Cerebellar nuclear complex (tissue), 1 donor: ENCODE measurements at regions not wholly inside any gene's neighbourhood (a gene's known extent, or its start where the extent isn't known, plus 50 kb on each side); places are given as distances from the start of the nearest gene placed in this dataset.
A peak's percentile ranks its signal among the peaks of the same experiment; 100 is the strongest.

ENCODE experiments used
- DNase-seq, 2 experiments: peaks; one replicate each; lab custom pipeline; 2025; lab: John Stamatoyannopoulos, UW

DNA sequence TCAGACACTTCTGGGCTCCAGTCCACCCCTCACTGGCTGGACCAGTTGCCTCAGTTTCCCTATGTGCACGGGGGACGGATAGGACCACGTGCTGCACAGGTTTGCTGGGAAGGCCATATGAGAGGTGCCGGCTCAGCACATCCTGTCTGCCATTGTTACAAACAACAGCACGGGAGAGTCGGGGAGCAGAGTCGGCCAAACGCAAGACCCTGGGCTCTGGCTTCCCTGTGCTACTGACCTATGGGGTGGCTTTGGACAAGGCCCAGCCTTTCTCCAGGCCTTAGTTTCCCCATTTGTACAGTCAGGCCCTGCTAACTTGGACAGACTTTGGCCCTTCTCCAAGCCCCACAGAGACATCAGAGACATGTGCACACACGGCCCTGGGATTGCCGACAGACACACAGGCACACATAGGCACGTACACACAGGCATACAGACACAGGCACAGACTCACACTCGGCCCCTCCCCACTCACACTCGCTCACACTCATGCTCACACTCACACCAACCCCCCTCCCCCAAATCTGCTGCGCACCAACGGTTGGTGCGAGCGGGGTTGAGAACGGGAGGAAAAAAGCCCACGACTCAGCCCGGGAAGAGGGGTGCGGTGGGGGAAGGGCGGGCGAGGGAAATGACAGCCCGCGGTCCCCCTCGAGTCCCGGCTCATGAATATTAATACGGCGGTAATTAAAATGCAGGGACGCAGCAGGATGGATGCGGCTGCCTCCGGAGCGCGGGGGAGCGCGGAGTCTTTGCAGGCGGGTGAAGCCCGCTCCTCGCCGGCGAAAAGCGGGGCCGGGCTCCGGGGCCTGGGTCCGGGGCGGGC lies 133.0 kb downstream of the C9orf50 start:
- no peak for DNase-seq

DNA sequence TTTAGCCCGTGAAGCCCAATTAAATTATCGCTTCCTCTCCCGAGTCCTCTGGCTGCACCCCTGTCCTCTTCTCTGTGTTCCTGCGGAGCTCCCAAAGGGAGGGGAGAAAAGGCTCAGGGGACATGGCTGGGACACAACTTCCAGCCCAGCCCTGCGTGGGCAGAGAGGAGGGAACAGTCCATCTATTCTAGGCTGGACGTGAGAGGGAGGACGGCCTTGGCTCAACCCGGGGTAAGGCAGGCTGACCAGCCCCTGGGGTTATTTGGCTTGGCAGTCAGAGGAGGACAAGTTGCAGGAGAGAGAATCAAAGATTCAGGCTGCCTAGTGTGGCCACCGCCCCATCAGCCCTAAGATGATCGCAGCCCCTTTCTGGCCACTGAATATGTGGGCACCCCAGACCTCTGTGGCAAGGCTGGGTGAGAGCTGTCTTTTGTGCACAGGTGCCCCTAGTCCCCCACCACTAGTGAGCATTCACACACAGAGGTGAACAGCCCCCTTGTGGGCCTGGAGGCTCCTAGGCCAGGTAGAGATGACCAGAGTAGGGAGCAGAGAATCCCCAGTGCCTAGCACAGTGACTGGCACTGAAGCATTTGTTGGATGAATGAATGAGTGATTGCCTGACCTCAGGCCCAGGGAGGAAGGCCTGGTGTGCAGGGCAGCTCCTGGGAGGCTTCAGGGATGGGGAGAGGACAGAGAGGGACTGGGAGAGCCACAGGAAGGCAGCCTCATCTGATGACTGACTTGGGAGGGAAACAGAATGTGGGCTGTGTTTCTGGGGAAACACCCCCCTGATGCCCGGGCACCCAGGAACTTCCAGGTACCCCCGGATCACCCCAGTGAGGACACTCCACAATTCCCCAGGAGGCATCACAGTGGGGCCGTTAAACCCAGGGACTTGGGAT lies 133.9 kb downstream of the C9orf50 start:
- DNase-seq, result no peak

- no peak for DNase-seq
Measured at GRCh38 chr9:129485145-129485774, 135.6 kb downstream of the C9orf50 start.

DNA sequence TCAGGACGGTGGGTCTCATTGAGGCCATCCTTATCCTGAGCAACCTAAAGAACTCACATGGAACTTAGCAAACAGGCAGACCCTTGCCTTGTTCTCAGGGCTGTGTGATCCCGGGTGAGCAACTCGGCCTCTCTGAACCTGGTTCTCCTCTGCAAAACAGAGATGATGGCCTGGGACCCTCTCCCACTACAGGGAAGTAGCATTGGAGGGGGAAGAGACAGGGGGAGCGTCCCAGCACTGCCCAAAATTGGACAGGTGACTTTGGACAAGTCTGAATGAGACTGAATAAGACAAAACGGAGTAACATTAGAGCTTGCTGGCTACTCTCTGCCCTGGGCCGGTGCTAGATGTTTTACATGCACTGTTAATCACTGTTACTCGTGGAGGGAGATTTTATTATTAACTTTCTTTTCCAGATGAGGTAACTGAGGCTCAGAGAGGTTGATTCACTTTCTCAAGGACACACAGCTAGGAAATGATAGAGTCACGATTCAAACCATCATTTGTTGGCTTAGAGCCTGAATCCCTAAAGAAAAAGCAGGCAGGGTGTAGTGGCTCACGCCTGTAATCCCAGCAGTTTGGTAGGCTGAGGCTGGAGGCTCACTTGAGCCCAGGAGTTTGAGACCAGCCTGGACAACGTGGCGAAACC lies 136.4 kb downstream of the C9orf50 start:
- no peak for DNase-seq

GRCh38 chr9:129483415-129484351 lies 137.2 kb downstream of the C9orf50 start:
- DNase-seq, result peak in 1 of 2 experiments; percentile 64

DNA sequence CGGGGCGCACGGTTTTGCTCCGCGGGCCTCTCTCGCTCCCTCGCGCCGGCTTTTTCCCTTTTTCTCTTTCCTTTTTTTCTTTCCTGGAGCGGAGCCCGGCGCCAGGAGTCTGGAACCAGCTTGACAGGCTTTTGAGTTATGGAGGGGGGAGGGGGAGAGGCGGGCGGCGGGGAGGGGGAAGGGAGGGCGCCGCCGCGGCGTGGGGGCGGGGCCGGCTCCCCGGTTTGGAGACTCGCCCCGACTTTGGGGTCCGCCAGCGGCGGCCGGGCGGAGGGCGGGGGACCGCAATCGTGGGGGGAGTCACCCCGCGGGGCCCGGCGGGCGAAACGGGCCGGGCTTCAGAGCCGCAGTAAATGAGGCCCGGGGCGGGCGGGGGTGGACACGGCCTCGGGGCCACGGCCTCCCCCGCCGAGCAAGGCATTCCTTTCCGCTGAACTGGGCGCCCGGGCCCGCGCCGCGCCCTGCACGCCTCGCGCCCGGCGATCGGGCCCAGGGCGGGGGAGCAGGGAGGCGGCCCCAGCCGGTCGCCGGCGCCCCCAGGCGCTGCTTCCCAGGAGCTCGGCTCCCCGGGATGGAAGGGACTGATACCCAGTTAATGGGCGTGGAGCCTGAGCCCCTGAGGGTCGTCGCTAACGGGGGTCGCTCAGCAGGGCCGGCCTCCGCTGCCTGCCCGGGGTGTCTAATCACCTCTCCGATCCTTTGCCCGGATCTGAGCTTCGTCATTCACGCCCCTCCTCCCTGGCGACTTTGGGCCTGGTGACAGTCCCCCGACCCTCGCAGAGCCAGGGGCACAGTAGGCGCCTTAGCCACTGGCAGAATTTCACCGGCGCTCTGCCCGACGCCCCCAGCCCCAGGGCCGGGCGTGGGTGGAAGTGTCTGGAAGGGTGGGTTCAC lies 138.1 kb downstream of the C9orf50 start:
- no peak for DNase-seq

- no peak for DNase-seq
Measured at GRCh38 chr9:129481810-129482511, 138.9 kb downstream of the C9orf50 start.

GRCh38 chr9:129481424-129481809 lies 139.5 kb downstream of the C9orf50 start:
- no peak for DNase-seq

- no peak for DNase-seq
Measured at GRCh38 chr9:129480745-129481144, 140.2 kb downstream of the C9orf50 start.

DNA sequence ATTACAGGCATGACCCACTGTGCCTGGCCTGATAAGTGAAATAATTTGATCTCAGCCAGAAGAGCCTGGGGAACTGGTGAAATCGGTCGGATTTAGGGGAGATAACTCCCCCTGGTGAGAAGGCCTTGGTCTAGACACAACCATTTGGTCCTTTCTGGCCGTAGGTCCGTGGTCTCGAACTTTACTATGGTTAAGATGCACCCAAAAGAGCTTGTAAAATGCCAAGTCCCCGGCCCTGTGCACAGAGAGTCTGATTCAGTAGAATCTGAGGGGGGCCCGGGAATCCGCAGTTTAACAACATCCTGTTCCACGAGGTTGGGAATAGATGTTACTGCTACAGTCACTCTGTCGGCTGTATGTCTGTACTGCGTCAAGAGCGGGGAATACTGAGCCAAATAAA lies 140.7 kb downstream of the C9orf50 start:
- no peak for DNase-seq

- DNase-seq, result no peak
Measured at GRCh38 chr9:129479631-129480011, 141.3 kb downstream of the C9orf50 start.

- no peak for DNase-seq
Measured at GRCh38 chr9:129478961-129479630, 141.8 kb downstream of the C9orf50 start.

- no peak for DNase-seq
Measured at GRCh38 chr9:129478461-129478860, 142.4 kb downstream of the C9orf50 start.

- DNase-seq, result no peak
Measured at GRCh38 chr9:129476821-129477611, 143.9 kb downstream of the C9orf50 start.

GRCh38 chr9:129474740-129475404 lies 146.0 kb downstream of the C9orf50 start:
- DNase-seq, result no peak

- no peak for DNase-seq
Measured at GRCh38 chr9:129473523-129474244, 147.2 kb downstream of the C9orf50 start.
